ENCODE measurements at regions not wholly inside any gene's neighbourhood (a gene's known extent, or its start where the extent isn't known, plus 50 kb on each side); places are given as distances from the start of the nearest gene placed in this dataset.

DNA sequence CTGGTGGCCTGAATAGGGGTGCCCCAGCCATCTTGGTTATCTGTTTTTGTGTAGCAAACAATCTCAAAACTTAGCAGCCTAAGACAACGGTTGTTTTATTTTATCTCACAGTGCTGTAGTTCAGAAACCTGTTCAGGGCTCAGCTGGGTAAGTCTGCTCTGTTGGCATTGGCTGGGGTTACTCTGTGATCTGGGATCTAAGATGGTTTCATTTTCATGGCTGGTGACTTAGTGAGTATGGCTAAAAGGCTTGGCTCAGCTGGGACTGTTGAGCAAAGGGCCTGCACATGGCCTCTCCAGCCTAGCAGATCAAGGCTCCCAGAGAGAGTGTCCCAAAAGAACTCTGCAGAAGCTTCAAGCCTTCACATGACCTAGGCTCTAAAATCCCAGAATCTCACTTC lies 60.8 kb upstream of the POU2AF1 start:
- H3K9me3 ChIP-seq = no peaks in the 10 kb centered on the region
- H3K4me1 ChIP-seq = peaks cover 7 to 16% (median 13%) of the 10 kb centered on the region in 4 donors
- ATAC-seq (ENCODE audit: low FRiP score in 2 of 2) (no peak), DNase-seq (no peak)
- H3K27ac ChIP-seq = no peak overlapping the region
- 83 to 87% methylated on average over 1 of the region's 1 CpG for WGBS, 2 donors
- H3K27me3 ChIP-seq = no peaks in the 10 kb centered on the region
- no peak overlapping the region for H3K4me3 ChIP-seq
- H3K36me3 ChIP-seq = no peaks in the 10 kb centered on the region
- TF ChIP-seq EP300 (IDR thresholded peaks at IDR 0.05) = no peak
- TF ChIP-seq, protein P1, sequence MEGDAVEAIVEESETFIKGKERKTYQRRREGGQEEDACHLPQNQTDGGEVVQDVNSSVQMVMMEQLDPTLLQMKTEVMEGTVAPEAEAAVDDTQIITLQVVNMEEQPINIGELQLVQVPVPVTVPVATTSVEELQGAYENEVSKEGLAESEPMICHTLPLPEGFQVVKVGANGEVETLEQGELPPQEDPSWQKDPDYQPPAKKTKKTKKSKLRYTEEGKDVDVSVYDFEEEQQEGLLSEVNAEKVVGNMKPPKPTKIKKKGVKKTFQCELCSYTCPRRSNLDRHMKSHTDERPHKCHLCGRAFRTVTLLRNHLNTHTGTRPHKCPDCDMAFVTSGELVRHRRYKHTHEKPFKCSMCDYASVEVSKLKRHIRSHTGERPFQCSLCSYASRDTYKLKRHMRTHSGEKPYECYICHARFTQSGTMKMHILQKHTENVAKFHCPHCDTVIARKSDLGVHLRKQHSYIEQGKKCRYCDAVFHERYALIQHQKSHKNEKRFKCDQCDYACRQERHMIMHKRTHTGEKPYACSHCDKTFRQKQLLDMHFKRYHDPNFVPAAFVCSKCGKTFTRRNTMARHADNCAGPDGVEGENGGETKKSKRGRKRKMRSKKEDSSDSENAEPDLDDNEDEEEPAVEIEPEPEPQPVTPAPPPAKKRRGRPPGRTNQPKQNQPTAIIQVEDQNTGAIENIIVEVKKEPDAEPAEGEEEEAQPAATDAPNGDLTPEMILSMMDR (IDR thresholded peaks at IDR 0.05) = no peak
- TF ChIP-seq POLR2AphosphoS5 (IDR thresholded peaks at IDR 0.05) = no peak

GRCh38 chr11:111438846-111439520 lies 59.9 kb upstream of the POU2AF1 start:
- ATAC-seq (ENCODE audit: low FRiP score in 2 of 2) = no peak
- H3K9me3 ChIP-seq = no peaks in the 10 kb centered on the region
- no peaks in the 10 kb centered on the region for H3K36me3 ChIP-seq
- 81 to 83% methylated on average over 6 to 11 of the region's 11 CpGs for WGBS, 2 donors
- H3K27me3 ChIP-seq = no peaks in the 10 kb centered on the region
- peak in 1 of 2 donors; percentile 12 for DNase-seq
- H3K27ac ChIP-seq = no peak overlapping the region
- TF ChIP-seq, protein P1 (IDR thresholded peaks at IDR 0.05) = no peak
- peaks cover 7 to 16% (median 13%) of the 10 kb centered on the region in 4 donors for H3K4me1 ChIP-seq
- H3K4me3 ChIP-seq = no peak overlapping the region

DNA sequence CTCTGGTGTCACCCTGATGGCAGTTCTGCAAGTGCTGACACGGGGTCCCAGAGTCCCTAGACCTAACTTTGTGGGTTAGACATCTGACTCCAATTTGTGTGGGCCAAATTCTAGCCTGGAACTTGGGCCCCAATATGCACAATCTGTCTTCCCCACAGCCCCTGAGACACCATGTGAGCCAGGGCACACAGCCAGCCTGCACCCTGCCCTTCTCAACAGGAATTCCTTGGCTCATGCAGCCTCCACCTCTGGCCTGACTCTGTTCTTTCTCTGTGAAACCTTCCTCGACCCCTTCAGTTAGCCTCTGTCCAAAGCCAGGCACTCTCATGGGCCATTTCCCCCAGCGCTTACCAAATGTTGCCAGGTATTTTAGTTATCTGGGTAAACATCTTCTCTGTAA lies 59.1 kb upstream of the POU2AF1 start:
- Histone ChIP-seq H3K27ac (no peak overlapping the region), H3K9me3 (no peaks in the 10 kb centered on the region), H3K27me3 (no peaks in the 10 kb centered on the region), H3K4me3 (no peak overlapping the region), H3K36me3 (no peaks in the 10 kb centered on the region), H3K4me1 (peaks cover 7 to 16% (median 13%) of the 10 kb centered on the region in 4 donors)
- ATAC-seq (ENCODE audit: low FRiP score in 2 of 2) (no peak), DNase-seq (no peak)
- 81 to 86% methylated on average over 3 of the region's 3 CpGs for WGBS, 2 donors
- no peak for TF ChIP-seq EP300 (IDR thresholded peaks at IDR 0.05)
- no peak for TF ChIP-seq POLR2A (IDR thresholded peaks at IDR 0.05)
- TF ChIP-seq POLR2AphosphoS5 (IDR thresholded peaks at IDR 0.05) = no peak
- TF ChIP-seq, protein P1 (IDR thresholded peaks at IDR 0.05) = no peak

DNA sequence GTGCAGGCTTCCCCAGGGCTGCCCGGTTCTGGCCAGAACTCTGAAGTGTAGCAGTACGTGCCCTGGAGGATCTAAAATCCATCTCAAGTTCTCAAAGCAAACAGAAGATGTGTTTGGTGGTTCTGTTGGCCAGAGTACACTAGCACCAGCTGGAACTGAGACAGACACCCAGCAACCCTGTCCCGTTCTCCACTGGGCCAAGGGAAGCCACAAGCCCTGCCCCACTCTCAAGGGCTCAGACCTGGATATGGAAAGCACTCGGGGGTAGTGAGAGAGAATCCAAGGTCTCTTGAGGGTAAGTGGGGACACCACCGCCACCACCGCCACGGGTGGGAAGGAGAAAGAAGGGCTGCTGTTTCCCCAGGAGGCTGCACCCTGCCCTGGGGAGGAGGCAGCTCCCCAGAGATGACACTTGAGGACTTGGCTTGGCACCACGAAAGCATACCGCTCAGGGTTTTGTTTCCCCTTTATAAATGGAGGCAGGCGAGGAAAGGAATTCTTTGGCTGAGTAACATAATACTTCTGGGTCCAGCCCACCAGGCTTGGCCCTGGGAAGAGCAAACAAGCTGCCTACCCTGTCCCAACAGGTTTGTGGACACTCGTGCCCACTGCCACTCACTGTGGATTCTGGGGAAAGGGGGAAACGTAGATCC lies 56.1 kb upstream of the POU2AF1 start:
- peaks cover 7 to 16% (median 13%) of the 10 kb centered on the region in 4 donors for H3K4me1 ChIP-seq
- H3K27me3 ChIP-seq = no peaks in the 10 kb centered on the region
- no peak overlapping the region for H3K27ac ChIP-seq
- 59 to 70% methylated on average over 12 of the region's 12 CpGs for WGBS, 2 donors
- H3K36me3 ChIP-seq = no peaks in the 10 kb centered on the region
- no peaks in the 10 kb centered on the region for H3K9me3 ChIP-seq
- ATAC-seq (ENCODE audit: low FRiP score in 2 of 2) = peak in 1 of 2 donors; percentile 63
- no peak for DNase-seq
- no peak for TF ChIP-seq EP300 (IDR thresholded peaks at IDR 0.05)
- TF ChIP-seq POLR2A (IDR thresholded peaks at IDR 0.05) = no peak
- TF ChIP-seq, protein P1 (IDR thresholded peaks at IDR 0.05) = no peak
- TF ChIP-seq POLR2AphosphoS5 (IDR thresholded peaks at IDR 0.05) = no peak
- H3K4me3 ChIP-seq = no peak overlapping the region

All from upper lobe of left lung (tissue), 6 donors.